ENCODE measurements at regions not wholly inside any gene's neighbourhood (a gene's known extent, or its start where the extent isn't known, plus 50 kb on each side); places are given as distances from the start of the nearest gene placed in this dataset.

DNA sequence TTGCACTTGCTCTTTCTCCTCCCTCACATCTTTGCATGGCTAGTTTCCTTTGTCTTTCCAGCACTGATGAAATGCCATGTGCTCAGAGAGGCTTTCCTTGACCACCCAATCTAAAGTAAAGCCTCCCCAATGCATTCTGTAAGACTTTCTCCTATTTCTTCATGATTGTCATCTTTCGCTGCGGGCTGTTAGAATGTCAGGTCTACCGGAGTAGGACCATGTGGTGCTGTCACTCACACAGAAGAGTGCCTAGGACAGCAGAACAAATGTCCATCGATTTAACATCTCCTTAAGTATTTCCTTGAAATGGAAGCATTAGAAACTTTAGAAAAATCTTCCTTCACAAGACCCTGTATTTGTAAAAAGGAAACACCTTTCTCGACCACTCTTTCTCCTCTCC is 99.9 kb upstream of the TMC3 start:
- TF ChIP-seq, protein P1, sequence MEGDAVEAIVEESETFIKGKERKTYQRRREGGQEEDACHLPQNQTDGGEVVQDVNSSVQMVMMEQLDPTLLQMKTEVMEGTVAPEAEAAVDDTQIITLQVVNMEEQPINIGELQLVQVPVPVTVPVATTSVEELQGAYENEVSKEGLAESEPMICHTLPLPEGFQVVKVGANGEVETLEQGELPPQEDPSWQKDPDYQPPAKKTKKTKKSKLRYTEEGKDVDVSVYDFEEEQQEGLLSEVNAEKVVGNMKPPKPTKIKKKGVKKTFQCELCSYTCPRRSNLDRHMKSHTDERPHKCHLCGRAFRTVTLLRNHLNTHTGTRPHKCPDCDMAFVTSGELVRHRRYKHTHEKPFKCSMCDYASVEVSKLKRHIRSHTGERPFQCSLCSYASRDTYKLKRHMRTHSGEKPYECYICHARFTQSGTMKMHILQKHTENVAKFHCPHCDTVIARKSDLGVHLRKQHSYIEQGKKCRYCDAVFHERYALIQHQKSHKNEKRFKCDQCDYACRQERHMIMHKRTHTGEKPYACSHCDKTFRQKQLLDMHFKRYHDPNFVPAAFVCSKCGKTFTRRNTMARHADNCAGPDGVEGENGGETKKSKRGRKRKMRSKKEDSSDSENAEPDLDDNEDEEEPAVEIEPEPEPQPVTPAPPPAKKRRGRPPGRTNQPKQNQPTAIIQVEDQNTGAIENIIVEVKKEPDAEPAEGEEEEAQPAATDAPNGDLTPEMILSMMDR (IDR thresholded peaks at IDR 0.05) = no peak
- no peak for TF ChIP-seq CREB1 (CRISPR knock-in tag; IDR thresholded peaks at IDR 0.05)
- TF ChIP-seq, protein P2, sequence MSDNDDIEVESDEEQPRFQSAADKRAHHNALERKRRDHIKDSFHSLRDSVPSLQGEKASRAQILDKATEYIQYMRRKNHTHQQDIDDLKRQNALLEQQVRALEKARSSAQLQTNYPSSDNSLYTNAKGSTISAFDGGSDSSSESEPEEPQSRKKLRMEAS (CRISPR knock-in tag; IDR thresholded peaks at IDR 0.05) = no peak
